ENCODE measurements at regions not wholly inside any gene's neighbourhood (a gene's known extent, or its start where the extent isn't known, plus 50 kb on each side); places are given as distances from the start of the nearest gene placed in this dataset.

DNA sequence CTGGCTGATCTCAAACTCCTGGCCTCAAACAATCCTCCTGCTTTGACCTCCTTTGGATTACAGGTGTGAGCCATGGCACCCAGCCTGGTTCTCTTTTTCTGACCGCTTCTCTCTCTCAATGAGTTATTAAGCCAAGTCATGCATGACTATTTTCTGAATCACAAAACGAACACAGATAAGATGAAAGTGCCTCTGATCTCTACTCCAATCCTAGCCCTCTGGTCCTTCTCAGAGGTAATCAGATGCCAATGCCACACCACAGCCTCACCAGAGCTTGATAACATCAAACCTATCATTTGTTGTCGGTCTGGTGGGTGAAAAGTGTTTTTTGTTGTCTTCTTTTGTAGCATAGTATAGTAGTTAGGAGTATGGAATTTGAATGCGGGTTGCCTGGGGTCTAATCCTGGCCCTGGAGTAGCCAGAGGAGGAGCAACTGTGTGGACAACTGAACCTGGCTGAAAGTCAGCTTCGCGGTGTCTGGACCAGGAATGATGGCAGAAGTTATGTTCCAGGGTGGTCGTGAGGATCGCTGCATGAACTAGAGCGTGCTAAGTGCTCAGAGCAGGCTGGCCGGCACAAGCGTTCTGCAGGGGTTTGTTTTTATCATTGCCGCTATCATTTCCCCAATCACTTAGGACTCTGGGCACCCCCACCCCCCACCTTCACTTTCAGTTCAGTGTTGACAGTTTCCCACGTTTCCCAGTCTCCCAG is 77.9 kb downstream of the SPRING1 start:
- TF ChIP-seq EZH2 (IDR thresholded peaks at IDR 0.05; ENCODE audit: low read length, unreplicated experiment): no peak
- TF ChIP-seq, protein P1, sequence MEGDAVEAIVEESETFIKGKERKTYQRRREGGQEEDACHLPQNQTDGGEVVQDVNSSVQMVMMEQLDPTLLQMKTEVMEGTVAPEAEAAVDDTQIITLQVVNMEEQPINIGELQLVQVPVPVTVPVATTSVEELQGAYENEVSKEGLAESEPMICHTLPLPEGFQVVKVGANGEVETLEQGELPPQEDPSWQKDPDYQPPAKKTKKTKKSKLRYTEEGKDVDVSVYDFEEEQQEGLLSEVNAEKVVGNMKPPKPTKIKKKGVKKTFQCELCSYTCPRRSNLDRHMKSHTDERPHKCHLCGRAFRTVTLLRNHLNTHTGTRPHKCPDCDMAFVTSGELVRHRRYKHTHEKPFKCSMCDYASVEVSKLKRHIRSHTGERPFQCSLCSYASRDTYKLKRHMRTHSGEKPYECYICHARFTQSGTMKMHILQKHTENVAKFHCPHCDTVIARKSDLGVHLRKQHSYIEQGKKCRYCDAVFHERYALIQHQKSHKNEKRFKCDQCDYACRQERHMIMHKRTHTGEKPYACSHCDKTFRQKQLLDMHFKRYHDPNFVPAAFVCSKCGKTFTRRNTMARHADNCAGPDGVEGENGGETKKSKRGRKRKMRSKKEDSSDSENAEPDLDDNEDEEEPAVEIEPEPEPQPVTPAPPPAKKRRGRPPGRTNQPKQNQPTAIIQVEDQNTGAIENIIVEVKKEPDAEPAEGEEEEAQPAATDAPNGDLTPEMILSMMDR (conservative IDR thresholded peaks at IDR 0.05; ENCODE audit: low read depth, low read length): no peak
- TF ChIP-seq EZH2phosphoT487 (IDR thresholded peaks at IDR 0.05; ENCODE audit: borderline replicate concordance, low read length): no peak

All from PC-3 (cell line).